ENCODE measurements at regions not wholly inside any gene's neighbourhood (a gene's known extent, or its start where the extent isn't known, plus 50 kb on each side); places are given as distances from the start of the nearest gene placed in this dataset.

DNA sequence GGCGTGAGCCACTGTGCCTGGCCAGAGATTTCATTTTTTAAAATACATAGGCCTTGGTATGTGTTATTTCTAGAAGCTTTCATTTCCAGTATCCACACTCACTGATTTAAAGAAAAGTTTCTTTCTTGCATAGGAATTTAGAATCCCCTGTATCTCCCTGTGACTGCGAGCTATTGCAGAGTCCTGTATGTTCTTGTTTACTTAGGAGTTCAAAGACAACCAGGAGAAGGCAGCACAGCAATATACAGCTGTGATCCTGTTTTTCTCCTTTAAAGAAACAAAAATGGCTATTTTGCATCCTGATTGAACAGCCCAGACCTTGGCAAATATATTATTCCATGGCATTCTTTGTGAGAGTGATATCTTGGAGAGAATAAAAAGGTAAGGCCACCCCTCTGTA, 185.0 kb upstream of the COX10 start:
- Histone ChIP-seq H3K9me3 (ENCODE audit: control extremely low read depth in 1 of 3, control insufficient read depth in 2 of 3, insufficient read depth in 1 of 3, low read length in 2 of 3) (no peaks in the 10 kb centered on the region), H3K27ac (ENCODE audit: low read length in 2 of 2) (no peak overlapping the region), H3K36me3 (replicated peaks in 1 of 2; ENCODE audit: control extremely low read depth in 1 of 2, control insufficient read depth in 1 of 2, extremely low read depth in 1 of 2, insufficient read depth in 2 of 2, low read length in 1 of 2) (no peaks in the 10 kb centered on the region), H3K9ac (ENCODE audit: low read length) (no peak overlapping the region), H3K4me2 (replicated peaks; ENCODE audit: low read depth, low read length, poor library complexity, severe bottlenecking) (no peak overlapping the region), H3K79me2 (ENCODE audit: control insufficient read depth, insufficient read depth, low read length) (no peaks in the 10 kb centered on the region), H3K4me1 (ENCODE audit: control insufficient read depth in 2 of 2, insufficient read depth in 2 of 2, low read length in 2 of 2) (no peaks in the 10 kb centered on the region), H4K20me1 (ENCODE audit: control insufficient read depth, insufficient read depth, low read length, poor library complexity, severe bottlenecking) (no peaks in the 10 kb centered on the region), H2AFZ (ENCODE audit: insufficient read depth, low read depth, low read length, poor library complexity, severe bottlenecking) (no peak overlapping the region), H3K27me3 (replicated peaks in 1 of 4; ENCODE audit: control extremely low read depth in 1 of 4, control insufficient read depth in 3 of 4, insufficient read depth in 4 of 4, low read length in 3 of 4) (no peaks in the 10 kb centered on the region), H3K4me3 (ENCODE audit: control extremely low read depth in 1 of 5, extremely low read depth in 1 of 5, insufficient read depth in 1 of 5, low read depth in 2 of 5, low read length in 4 of 5) (no peak overlapping the region)
- WGBS (ENCODE audit: insufficient coverage) = no CpG with 5 or more reads among the region's 2 CpGs
- no peak for ATAC-seq (ENCODE audit: low read depth)
- ChIA-PET CTCF (no interaction called here), POLR2A (no interaction called here)
- Mint-ChIP-seq H3K4me1 (no peaks in the 10 kb centered on the region), H3K9me3 (ENCODE audit: insufficient read depth) (peaks cover 3% of the 10 kb centered on the region), H3K27me3 (no peaks in the 10 kb centered on the region), H3K4me3 (no peak overlapping the region), H3K27ac (no peak overlapping the region)
- no peak for TF ChIP-seq EZH2 (IDR thresholded peaks at IDR 0.05; ENCODE audit: borderline replicate concordance, insufficient read depth, low read depth, low read length, poor library complexity, severe bottlenecking)
- TF ChIP-seq, protein P1, sequence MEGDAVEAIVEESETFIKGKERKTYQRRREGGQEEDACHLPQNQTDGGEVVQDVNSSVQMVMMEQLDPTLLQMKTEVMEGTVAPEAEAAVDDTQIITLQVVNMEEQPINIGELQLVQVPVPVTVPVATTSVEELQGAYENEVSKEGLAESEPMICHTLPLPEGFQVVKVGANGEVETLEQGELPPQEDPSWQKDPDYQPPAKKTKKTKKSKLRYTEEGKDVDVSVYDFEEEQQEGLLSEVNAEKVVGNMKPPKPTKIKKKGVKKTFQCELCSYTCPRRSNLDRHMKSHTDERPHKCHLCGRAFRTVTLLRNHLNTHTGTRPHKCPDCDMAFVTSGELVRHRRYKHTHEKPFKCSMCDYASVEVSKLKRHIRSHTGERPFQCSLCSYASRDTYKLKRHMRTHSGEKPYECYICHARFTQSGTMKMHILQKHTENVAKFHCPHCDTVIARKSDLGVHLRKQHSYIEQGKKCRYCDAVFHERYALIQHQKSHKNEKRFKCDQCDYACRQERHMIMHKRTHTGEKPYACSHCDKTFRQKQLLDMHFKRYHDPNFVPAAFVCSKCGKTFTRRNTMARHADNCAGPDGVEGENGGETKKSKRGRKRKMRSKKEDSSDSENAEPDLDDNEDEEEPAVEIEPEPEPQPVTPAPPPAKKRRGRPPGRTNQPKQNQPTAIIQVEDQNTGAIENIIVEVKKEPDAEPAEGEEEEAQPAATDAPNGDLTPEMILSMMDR (IDR thresholded peaks at IDR 0.05) = no peak
- intact Hi-C loops (cut with micrococcal nuclease) = no loop called here
- DNase-seq = no peak

DNA sequence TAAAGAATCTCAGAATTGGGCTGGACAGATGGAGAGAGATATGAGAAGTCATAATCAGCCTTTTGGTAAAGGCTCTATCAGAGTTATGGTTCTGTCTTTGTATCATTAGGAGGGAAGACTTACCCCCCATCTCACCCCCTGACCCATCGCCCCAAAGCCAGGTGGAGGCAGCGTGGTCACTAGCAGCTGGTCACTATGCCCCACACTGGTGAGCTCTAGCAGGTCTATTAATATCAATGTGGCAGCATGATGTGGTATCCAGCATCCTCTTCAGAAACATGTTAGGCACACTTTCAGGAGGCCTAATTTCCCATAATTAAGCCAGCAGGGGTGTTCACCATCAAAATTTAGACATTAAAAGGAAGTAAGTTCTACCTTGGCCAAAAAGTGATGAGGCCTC, 183.8 kb upstream of the COX10 start:
- Histone ChIP-seq H3K9ac (ENCODE audit: low read length) (no peak overlapping the region), H3K27me3 (replicated peaks in 1 of 4; ENCODE audit: control extremely low read depth in 1 of 4, control insufficient read depth in 3 of 4, insufficient read depth in 4 of 4, low read length in 3 of 4) (no peaks in the 10 kb centered on the region), H3K36me3 (replicated peaks in 1 of 2; ENCODE audit: control extremely low read depth in 1 of 2, control insufficient read depth in 1 of 2, extremely low read depth in 1 of 2, insufficient read depth in 2 of 2, low read length in 1 of 2) (no peaks in the 10 kb centered on the region), H3K4me1 (ENCODE audit: control insufficient read depth in 2 of 2, insufficient read depth in 2 of 2, low read length in 2 of 2) (no peaks in the 10 kb centered on the region), H3K79me2 (ENCODE audit: control insufficient read depth, insufficient read depth, low read length) (no peaks in the 10 kb centered on the region), H4K20me1 (ENCODE audit: control insufficient read depth, insufficient read depth, low read length, poor library complexity, severe bottlenecking) (no peaks in the 10 kb centered on the region), H2AFZ (ENCODE audit: insufficient read depth, low read depth, low read length, poor library complexity, severe bottlenecking) (no peak overlapping the region), H3K4me2 (replicated peaks; ENCODE audit: low read depth, low read length, poor library complexity, severe bottlenecking) (no peak overlapping the region), H3K9me3 (ENCODE audit: control extremely low read depth in 1 of 3, control insufficient read depth in 2 of 3, insufficient read depth in 1 of 3, low read length in 2 of 3) (no peaks in the 10 kb centered on the region), H3K4me3 (ENCODE audit: control extremely low read depth in 1 of 5, extremely low read depth in 1 of 5, insufficient read depth in 1 of 5, low read depth in 2 of 5, low read length in 4 of 5) (no peak overlapping the region), H3K27ac (ENCODE audit: low read length in 2 of 2) (no peak overlapping the region)
- H3K27ac Mint-ChIP-seq = no peak overlapping the region
- H3K4me3 Mint-ChIP-seq = no peak overlapping the region
- peaks cover 3% of the 10 kb centered on the region for H3K9me3 Mint-ChIP-seq (ENCODE audit: insufficient read depth)
- ChIA-PET CTCF (no interaction called here), POLR2A (no interaction called here)
- DNase-seq = no peak
- no CpG with 5 or more reads among the region's 2 CpGs for WGBS (ENCODE audit: insufficient coverage)
- TF ChIP-seq, protein P1 (IDR thresholded peaks at IDR 0.05) = no peak
- no peak for TF ChIP-seq EZH2 (IDR thresholded peaks at IDR 0.05; ENCODE audit: borderline replicate concordance, insufficient read depth, low read depth, low read length, poor library complexity, severe bottlenecking)
- no peak for ATAC-seq (ENCODE audit: low read depth)
- intact Hi-C loops (cut with micrococcal nuclease) = no loop called here
- no peaks in the 10 kb centered on the region for H3K4me1 Mint-ChIP-seq
- no peaks in the 10 kb centered on the region for H3K27me3 Mint-ChIP-seq

All from B cell (primary cell).